Erythroblast (primary cell): ENCODE measurements at regions not wholly inside any gene's neighbourhood (a gene's known extent, or its start where the extent isn't known, plus 50 kb on each side); places are given as distances from the start of the nearest gene placed in this dataset.

Experiments used
- GATA1 ChIP-seq: IDR thresholded peaks from 2 replicates; pipeline ENCODE4 v1.6.1; 2011; ENCODE audit warnings: low read depth, mild to moderate bottlenecking, control low read depth, low read length, moderate library complexity
- POLR2A ChIP-seq: IDR thresholded peaks from 2 replicates; pipeline ENCODE4 v1.6.1; 2011; ENCODE audit warnings: mild to moderate bottlenecking, low read length

DNA sequence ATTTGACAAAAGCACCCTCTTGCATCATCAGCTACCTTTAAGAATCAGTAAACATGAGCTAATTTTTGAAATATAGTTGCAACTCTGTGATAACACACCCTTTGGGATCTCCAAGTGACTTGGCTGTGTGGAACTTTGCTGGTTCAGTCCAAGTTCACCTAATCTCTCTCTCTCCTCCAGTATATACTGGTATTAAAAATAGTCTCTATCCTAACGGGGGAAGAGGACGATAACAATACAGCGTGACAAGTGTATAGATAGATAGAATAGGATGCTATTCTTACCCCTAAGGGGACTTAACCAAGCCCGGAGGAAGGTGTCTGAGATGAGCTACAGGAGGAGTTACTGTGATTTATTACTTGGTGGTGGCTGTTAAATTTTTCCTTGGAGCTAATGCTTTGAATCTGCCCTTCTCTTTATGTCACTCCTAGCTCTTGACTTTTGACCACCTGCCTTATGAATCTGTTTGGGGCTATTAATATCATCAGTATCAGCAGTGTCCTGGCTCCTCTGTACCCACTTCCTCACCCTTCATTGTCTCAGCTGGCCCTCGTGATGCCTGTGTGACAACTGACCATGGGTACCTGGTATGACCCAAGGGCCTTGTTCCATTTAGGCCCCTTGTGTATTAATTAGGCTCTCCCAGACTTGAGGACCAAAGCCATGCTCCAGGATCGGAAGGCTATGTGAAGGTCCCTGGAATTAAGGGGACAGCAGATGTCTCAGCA is 223.9 kb downstream of the SREK1 start:
- TF ChIP-seq POLR2A: no peak
- TF ChIP-seq GATA1: no peak
